Right hindlimb (tissue), 1 donor: ENCODE measurements at regions not wholly inside any gene's neighbourhood (a gene's known extent, or its start where the extent isn't known, plus 50 kb on each side); places are given as distances from the start of the nearest gene placed in this dataset.

Experiments used
- DNase-seq: peaks from one replicate; pipeline ENCODE4 v3.0.0-alpha.2; 2018

GRCh38 chr5:96340357-96340756 is 92.7 kb downstream of the PCSK1 start:
- no peak for DNase-seq

DNA sequence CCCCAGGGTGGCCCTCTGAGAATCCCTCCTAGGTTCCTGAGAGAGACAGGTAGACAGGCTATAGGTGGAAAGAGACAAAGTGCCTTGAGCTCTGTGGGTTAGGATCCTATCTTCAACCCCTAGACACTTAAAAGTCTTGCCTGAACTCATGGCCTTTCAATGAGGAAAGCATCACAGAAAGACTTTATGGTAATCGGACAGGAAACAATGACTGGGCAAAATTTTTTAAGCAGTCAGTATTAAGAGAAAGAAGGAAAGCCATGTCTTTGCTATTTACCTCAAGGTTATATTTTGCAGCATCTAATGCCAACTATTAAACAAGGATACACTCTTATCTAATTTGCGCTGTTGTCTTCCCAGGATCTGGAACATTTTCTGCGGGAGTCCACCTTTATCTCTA is 93.2 kb downstream of the PCSK1 start:
- no peak for DNase-seq

- no peak for DNase-seq
Observed at GRCh38 chr5:96338624-96339415, 94.2 kb downstream of the PCSK1 start.

- DNase-seq = no peak
Observed at GRCh38 chr5:96338091-96338490, 95.0 kb downstream of the PCSK1 start.

DNA sequence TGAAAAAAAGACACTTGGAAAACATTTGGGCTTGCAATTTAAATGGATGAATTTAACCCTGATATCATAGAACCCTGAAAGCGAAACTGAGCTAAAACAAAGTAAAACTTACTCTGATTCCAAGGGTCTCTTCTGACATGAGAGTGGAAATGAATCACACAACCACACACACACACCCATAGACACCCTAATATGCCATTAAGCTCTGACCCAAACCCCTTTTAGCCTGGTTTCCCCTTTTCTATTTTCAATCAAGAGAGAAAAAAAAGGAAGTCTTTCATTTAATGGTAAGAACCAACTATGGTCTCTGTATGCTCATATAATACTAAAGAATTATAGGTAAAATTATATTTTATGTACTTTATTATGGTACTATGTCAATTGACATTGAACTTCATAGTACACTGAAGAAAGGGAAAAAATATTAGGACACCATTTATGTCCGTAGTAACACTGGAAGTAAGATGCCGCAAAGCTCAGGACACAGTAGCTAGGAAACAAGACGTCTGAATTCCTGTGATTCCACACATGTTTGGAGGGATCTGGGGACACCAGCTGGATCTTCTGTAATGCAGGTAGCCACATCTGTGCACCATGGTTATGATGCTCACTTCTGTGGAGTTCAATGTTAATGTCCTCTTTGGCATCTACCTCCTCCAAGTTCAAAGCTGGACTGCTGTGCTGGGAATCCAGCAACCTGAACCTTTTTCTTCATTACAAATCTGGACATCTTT is 95.8 kb downstream of the PCSK1 start:
- no peak for DNase-seq

DNA sequence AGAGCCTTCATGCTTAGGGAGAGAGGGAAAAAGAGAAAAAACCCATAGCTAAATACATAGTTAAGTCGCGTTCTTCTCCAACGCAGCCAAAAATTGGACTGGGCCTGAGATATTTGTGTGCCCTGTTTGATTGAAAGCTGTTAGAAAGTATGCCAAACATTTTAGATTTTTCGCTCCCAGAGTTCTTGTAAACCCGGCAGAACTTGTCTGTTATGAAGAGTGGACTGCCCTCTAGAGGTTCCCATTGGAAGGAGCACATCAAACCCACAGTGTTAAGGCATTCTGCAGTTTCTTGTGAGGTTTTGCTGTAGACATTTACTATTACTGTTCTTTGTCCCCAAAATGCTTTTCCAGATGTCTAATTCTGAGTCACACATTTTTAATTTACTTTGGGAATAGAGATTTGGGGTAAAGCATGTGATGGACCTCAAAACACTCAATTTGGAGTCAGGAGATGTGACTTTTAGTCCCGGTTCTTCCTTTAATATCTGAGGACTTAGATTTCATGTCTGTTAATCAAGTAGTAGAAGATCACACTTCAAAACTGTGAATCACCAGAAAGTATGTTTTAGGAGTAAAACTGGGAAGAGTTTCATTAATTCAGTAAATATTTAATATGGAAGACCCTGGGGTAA is 96.6 kb downstream of the PCSK1 start:
- DNase-seq = peak; percentile 70

GRCh38 chr5:96335873-96336272 is 97.2 kb downstream of the PCSK1 start:
- DNase-seq = no peak

DNA sequence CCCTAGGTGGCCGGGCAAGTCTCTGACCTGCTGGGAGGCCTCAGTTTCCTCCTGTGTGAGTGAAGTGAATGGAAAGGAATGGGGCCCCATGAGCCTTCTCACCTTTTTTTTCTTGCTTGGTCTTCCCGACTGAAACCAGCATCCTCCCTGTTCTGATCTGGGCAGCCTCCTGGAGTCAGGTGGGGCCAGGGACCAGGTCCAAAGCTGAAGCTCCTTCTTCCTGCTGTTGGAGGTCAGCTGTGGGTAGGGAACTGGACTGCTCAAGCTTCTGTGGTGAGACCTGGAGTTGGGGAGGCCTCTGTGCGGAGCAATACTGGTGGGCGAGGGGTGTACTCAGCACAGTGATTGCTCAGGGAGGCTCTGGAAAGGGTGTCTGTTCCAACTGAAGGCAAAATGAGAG is 99.7 kb downstream of the PCSK1 start:
- DNase-seq = no peak

- no peak for DNase-seq
Observed at GRCh38 chr5:96332535-96333366, 100.3 kb downstream of the PCSK1 start.

DNA sequence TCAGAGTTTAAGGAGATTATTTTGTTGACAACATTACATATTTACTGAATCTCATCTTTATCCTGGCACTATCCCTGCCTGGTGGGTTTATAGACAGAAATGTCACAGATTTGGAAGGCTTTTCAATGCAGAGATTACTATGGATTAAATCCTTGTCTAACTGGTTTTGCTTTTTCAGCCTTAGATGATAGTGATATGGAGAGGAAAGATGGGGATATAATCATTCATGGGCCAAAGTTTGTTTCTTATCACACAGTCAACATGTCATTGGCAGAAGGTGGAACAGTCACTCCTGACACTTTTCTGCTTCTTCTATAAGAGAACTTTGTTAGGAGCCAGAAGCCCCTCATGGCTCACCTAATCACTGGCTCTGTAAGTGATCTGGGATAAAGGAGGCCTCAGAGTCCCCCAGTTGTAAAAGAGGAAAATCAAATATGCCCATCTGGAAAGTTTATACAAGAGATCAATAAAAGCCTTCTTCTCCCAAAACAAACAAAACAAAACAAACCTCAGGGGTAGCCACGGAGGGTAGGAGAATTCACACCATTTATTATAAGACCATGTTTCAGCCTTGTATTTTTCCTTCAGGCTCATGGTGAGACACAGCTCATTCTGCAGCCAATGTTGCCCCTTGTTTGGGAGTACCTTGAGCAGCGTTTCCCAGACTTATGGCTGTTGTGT is 101.2 kb downstream of the PCSK1 start:
- no peak for DNase-seq

- DNase-seq = no peak
Observed at GRCh38 chr5:96331210-96331609, 101.8 kb downstream of the PCSK1 start.

DNA sequence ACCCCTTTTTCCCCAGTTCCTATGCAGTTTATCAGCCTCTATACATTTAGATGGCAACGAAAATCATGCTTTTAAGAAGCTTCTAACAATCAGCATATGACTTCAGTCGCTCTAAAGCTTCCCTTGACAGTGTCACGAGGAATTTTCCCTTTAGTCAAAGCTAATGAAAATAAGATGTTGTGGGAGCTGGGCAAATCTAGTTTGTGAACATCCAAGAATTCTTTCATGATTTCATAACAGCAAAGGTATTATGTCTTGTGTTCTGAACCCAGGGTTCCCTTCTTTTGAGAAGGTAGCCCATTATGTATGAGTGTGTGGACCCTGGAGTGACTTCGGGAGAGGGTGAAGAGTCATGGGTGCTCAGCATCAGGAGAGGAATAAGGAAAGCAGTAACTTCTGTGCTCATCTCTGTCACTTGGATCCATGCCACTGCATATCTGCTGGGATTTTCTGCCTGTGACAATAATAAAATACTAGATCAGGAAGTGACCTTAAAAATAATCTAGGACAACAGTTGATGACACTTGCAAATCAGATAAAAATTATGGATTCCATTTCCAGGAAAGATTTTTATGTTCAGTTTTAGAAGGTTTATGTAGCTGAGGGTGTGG is 102.4 kb downstream of the PCSK1 start:
- DNase-seq = no peak

DNA sequence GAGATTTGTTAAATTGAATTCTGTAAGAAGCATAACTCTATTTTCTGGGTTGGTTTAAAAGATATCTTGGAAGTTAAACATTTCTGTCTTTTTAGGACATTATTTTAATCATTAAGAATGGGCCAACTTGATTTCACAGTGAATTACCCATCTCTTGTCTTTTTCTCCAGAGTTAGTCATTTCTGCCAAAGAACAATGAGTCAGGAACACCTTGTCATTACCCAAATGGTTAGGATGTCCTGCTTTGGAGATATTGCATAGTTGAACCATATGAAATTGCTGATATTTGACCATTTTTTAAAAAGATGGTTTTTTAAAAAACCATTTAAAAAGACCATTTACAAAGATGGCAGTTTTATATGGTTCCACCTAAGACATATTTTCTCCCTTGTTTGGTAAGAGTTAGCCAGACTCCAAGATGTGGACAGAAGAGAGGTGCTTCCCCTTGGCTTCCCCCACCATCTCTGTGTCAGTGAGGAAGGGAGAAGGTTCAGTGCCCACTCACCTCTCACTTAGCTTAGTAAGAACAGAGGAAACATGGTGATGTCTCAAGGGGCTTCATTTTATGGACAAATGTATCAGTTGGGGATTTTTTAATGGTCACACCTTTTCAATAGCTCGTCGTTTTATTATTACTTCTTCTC is 103.0 kb downstream of the PCSK1 start:
- no peak for DNase-seq

DNA sequence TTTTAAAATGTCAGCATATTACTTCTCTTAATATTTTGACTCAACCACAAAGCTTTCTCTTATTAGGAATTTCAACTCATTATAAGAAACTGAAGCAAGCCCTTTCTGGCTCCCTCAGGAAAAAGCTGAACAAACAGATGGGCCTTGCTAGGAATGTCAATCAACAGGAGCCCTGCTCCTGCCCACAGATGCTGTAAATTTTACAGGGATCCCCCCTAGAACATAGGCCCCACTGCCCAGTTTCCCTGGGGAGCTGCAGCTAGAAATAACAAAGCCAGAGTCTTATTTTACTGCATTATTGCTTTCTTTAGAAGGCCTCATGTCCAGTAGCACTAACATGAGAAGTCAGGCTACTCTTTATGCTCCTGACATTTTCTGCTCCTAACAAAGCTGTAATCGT is 103.8 kb downstream of the PCSK1 start:
- DNase-seq = no peak

GRCh38 chr5:96327722-96328121 is 105.3 kb downstream of the PCSK1 start:
- no peak for DNase-seq

DNA sequence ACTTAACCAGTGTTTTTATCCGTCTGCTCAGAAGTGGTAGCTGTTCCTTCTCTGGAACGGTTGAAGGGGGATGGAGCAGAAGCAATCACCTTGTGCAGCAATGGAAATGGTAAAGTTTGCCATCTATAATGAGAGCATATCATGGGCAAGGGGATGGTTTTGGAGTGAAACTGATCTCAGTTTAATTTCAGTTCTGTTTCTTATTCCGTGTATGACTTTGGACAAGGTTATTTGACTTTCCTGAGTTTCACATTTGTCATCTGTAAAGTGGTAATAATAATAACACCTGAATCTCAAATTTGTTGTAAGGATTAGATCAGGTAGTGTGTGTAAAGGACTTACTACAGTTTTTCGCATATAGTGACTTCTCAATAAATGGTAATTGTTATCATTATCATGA is 106.1 kb downstream of the PCSK1 start:
- DNase-seq = no peak

- DNase-seq = no peak
Observed at GRCh38 chr5:96324708-96325107, 108.3 kb downstream of the PCSK1 start.

- no peak for DNase-seq
Observed at GRCh38 chr5:96322865-96323264, 110.2 kb downstream of the PCSK1 start.

DNA sequence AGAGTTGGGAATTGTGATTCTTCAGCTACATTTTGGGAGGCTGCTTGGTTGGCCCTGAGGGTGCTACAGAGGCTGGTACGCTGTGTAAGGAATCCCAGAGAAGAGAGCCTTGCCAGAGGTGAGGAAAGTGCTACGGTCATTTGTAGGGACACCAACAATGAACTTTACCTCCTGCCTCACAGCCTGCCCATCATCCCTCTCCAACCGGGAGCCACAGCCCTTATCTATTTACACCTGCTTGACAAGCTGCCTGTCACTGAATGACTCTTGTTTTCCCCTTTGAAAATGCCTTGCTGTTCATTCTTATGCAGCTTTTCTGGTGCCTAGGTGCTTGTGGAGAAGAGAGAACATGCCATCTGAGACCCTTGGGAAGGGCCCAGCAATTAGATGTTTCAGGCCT is 110.8 kb downstream of the PCSK1 start:
- no peak for DNase-seq

- DNase-seq = no peak
Observed at GRCh38 chr5:96321345-96321744, 111.7 kb downstream of the PCSK1 start.

DNA sequence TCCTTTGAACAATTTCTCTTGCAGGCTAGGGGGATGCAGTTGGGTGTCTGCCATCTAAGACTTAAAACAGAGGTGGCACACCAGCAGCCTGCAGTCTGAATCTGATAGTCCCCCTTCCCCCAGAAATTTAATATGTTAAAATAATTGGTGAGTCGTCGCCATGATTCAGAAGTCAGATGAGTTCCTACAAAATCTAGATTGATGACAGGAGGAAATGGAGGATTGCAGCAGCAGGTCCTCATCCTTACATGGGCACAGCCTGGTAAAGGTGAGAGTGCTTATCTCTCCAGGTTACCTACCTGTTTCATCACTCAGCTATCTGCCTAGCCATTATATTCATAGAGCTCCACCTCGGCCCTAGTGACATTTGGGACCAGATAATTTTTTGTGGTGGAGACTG is 112.3 kb downstream of the PCSK1 start:
- DNase-seq = no peak
